Natural killer cell (primary cell): ENCODE measurements at regions not wholly inside any gene's neighbourhood (a gene's known extent, or its start where the extent isn't known, plus 50 kb on each side); places are given as distances from the start of the nearest gene placed in this dataset.

Source experiments
- ATAC-seq, 3 donors: fragments of 150-1000 bp in 2 of 3; fragments of 200-7000 bp in 1 of 3; cut with Tn5 transposase; 1 replicate in 1 of 3; 2 replicates in 2 of 3; pipeline ENCODE4 v1.10.0; 2021; ENCODE audit warnings: mild to moderate bottlenecking in 2 of 3, moderate library complexity in 2 of 3
- DNase-seq, 2 donors: peaks; one replicate each; pipeline versions ENCODE4 v3.0.0 to v3.0.0-alpha.2; 2013 to 2021; ENCODE audit warnings: mixed read lengths in 1 of 2
- H3K27ac ChIP-seq: one replicate; pipeline ENCODE4 v1.5.1; 2013; ENCODE audit warnings: mild to moderate bottlenecking, low read length
- H3K27me3 ChIP-seq: one replicate; pipeline ENCODE4 v1.6.1; 2013; ENCODE audit warnings: low read length; ENCODE audit not compliant: control insufficient read depth, insufficient read depth
- H3K36me3 ChIP-seq: one replicate; pipeline ENCODE4 v1.6.1; 2013; ENCODE audit warnings: low read length; ENCODE audit not compliant: control insufficient read depth, insufficient read depth
- H3K4me1 ChIP-seq: one replicate; pipeline ENCODE4 v1.6.1; 2013; ENCODE audit warnings: low read length; ENCODE audit not compliant: control insufficient read depth, insufficient read depth
- H3K4me3 ChIP-seq: one replicate; pipeline ENCODE4 v1.5.1; 2013; ENCODE audit warnings: low read length
- H3K9me3 ChIP-seq: one replicate; pipeline ENCODE4 v1.6.1; 2013; ENCODE audit warnings: low read length; ENCODE audit not compliant: control insufficient read depth, insufficient read depth
- H3K27ac Mint-ChIP-seq, 2 donors: one replicate each; pipeline ENCODE4 v1.8.0; 2022; ENCODE audit warnings: mild to moderate bottlenecking in 2 of 2, mixed read lengths in 2 of 2, moderate library complexity in 1 of 2
- H3K27me3 Mint-ChIP-seq, 2 donors: one replicate each; pipeline ENCODE4 v1.8.0; 2022; ENCODE audit warnings: low read depth in 2 of 2, mixed read lengths in 2 of 2
- H3K36me3 Mint-ChIP-seq: one replicate; pipeline ENCODE4 v1.8.0; 2022; ENCODE audit warnings: mixed read lengths
- H3K4me1 Mint-ChIP-seq, 2 donors: one replicate each; pipeline ENCODE4 v1.8.0; 2022; ENCODE audit warnings: mixed read lengths in 2 of 2
- H3K4me3 Mint-ChIP-seq: one replicate; pipeline ENCODE4 v1.8.0; 2022; ENCODE audit warnings: mild to moderate bottlenecking, moderate library complexity, mixed read lengths
- H3K9me3 Mint-ChIP-seq, 2 donors: one replicate each; pipeline ENCODE4 v1.8.0; 2022; ENCODE audit warnings: mixed read lengths in 2 of 2
- CTCF ChIP-seq: fragments of 200-600 bp; IDR thresholded peaks from one replicate; pipeline ENCODE4 v1.8.0; 2022; ENCODE audit warnings: antibody characterized with exemption
- WGBS: methylation state at CpG from one replicate; pipeline ENCODE4 v1.1.7; 2013; ENCODE audit warnings: missing lambda C conversion rate; ENCODE audit not compliant: insufficient coverage; 5-methylcytosine and 5-hydroxymethylcytosine counted together
- intact Hi-C: fragments of 100-400 bp; cut with micrococcal nuclease; formaldehyde crosslinking; loops from one replicate; pipeline ENCODE4 v1.14.2; 2022

- DNase-seq = no peak
- H3K36me3 Mint-ChIP-seq = no peaks in the 10 kb centered on the region
- H3K9me3 Mint-ChIP-seq = peaks cover 0 to 3% of the 10 kb centered on the region in 2 donors
- Histone ChIP-seq H3K36me3 (no peaks in the 10 kb centered on the region), H3K27ac (no peak overlapping the region), H3K4me3 (no peak overlapping the region), H3K9me3 (no peaks in the 10 kb centered on the region), H3K27me3 (no peaks in the 10 kb centered on the region), H3K4me1 (peaks cover 3% of the 10 kb centered on the region)
- peaks cover 18 to 19% of the 10 kb centered on the region in 2 donors for H3K4me1 Mint-ChIP-seq
- H3K27me3 Mint-ChIP-seq = no peaks in the 10 kb centered on the region
- ATAC-seq = peak in 2 of 3 donors; percentile 43
- TF ChIP-seq CTCF = no peak
- H3K27ac Mint-ChIP-seq = no peak overlapping the region
- 24% methylated on average over 4 of the region's 4 CpGs for WGBS
- intact Hi-C loops = no loop called here
- peak overlapping the region; percentile 21 for H3K4me3 Mint-ChIP-seq
Measured at GRCh38 chr12:96094201-96094600, 58.8 kb upstream of the LTA4H start.

GRCh38 chr12:96098631-96099030 is 63.2 kb upstream of the LTA4H start:
- intact Hi-C loops = no loop called here
- H3K9me3 Mint-ChIP-seq = no peaks in the 10 kb centered on the region
- no peak overlapping the region for H3K27ac Mint-ChIP-seq
- no peak overlapping the region for H3K4me3 ChIP-seq
- TF ChIP-seq CTCF = no peak
- no peak overlapping the region for H3K4me3 Mint-ChIP-seq
- WGBS = 83% methylated on average over 2 of the region's 2 CpGs
- no peak overlapping the region for H3K27ac ChIP-seq
- H3K9me3 ChIP-seq = no peaks in the 10 kb centered on the region
- peaks cover 19 to 25% of the 10 kb centered on the region in 2 donors for H3K4me1 Mint-ChIP-seq
- H3K36me3 ChIP-seq = no peaks in the 10 kb centered on the region
- ATAC-seq (no peak), DNase-seq (no peak)
- H3K27me3 ChIP-seq = no peaks in the 10 kb centered on the region
- H3K36me3 Mint-ChIP-seq = no peaks in the 10 kb centered on the region
- no peaks in the 10 kb centered on the region for H3K27me3 Mint-ChIP-seq
- H3K4me1 ChIP-seq = peaks cover 9% of the 10 kb centered on the region

GRCh38 chr12:96099421-96099820 is 64.0 kb upstream of the LTA4H start:
- no peak for TF ChIP-seq CTCF
- Mint-ChIP-seq H3K36me3 (no peaks in the 10 kb centered on the region), H3K9me3 (no peaks in the 10 kb centered on the region), H3K27ac (no peak overlapping the region), H3K4me3 (no peak overlapping the region), H3K4me1 (peaks cover 12 to 17% of the 10 kb centered on the region in 2 donors), H3K27me3 (no peaks in the 10 kb centered on the region)
- Histone ChIP-seq H3K9me3 (no peaks in the 10 kb centered on the region), H3K27ac (no peak overlapping the region), H3K27me3 (no peaks in the 10 kb centered on the region), H3K4me1 (peaks cover 9% of the 10 kb centered on the region), H3K4me3 (no peak overlapping the region), H3K36me3 (no peaks in the 10 kb centered on the region)
- ATAC-seq (no peak), DNase-seq (no peak)
- WGBS = 88% methylated on average over 3 of the region's 3 CpGs
- intact Hi-C loops = no loop called here

GRCh38 chr12:96099986-96100385 is 64.6 kb upstream of the LTA4H start:
- DNase-seq = peak in 1 of 2 donors; percentile 44
- peaks cover 6% of the 10 kb centered on the region for H3K4me1 ChIP-seq
- no peaks in the 10 kb centered on the region for H3K36me3 Mint-ChIP-seq
- TF ChIP-seq CTCF = no peak
- no peak overlapping the region for H3K4me3 Mint-ChIP-seq
- no peak overlapping the region for H3K4me3 ChIP-seq
- H3K27ac ChIP-seq = no peak overlapping the region
- intact Hi-C loops = no loop called here
- no peak overlapping the region for H3K27ac Mint-ChIP-seq
- no peaks in the 10 kb centered on the region for H3K27me3 ChIP-seq
- H3K27me3 Mint-ChIP-seq = no peaks in the 10 kb centered on the region
- H3K9me3 Mint-ChIP-seq = no peaks in the 10 kb centered on the region
- no peaks in the 10 kb centered on the region for H3K36me3 ChIP-seq
- no peak for ATAC-seq
- H3K9me3 ChIP-seq = no peaks in the 10 kb centered on the region
- 65% methylated on average over 7 of the region's 7 CpGs for WGBS
- peaks cover 6 to 12% of the 10 kb centered on the region in 2 donors for H3K4me1 Mint-ChIP-seq
